ENCODE measurements at regions not wholly inside any gene's neighbourhood (a gene's known extent, or its start where the extent isn't known, plus 50 kb on each side); places are given as distances from the start of the nearest gene placed in this dataset.

GRCh38 chr1:187294421-187295201, 465.9 kb downstream of the PLA2G4A start:
- no peak for DNase-seq (ENCODE audit: low read depth in 2 of 3, low spot score in 1 of 3)

- DNase-seq (ENCODE audit: low read depth in 2 of 3, low spot score in 1 of 3) = no peak
These were observed 471.3 kb downstream of the PLA2G4A start for GRCh38 chr1:187300081-187300480.

GRCh38 chr1:187306710-187307415, 478.1 kb downstream of the PLA2G4A start:
- DNase-seq (ENCODE audit: low read depth in 2 of 3, low spot score in 1 of 3) = no peak

- no peak for DNase-seq (ENCODE audit: low read depth in 2 of 3, low spot score in 1 of 3)
These were observed 481.4 kb downstream of the PLA2G4A start for GRCh38 chr1:187310038-187310631.

- DNase-seq (ENCODE audit: low read depth in 2 of 3, low spot score in 1 of 3) = no peak
These were observed 484.4 kb downstream of the PLA2G4A start for GRCh38 chr1:187313115-187313514.

GRCh38 chr1:187326557-187326956, 497.8 kb downstream of the PLA2G4A start:
- no peak for DNase-seq (ENCODE audit: low read depth in 2 of 3, low spot score in 1 of 3)

- no peak for DNase-seq (ENCODE audit: low read depth in 2 of 3, low spot score in 1 of 3)
These were observed 507.9 kb downstream of the PLA2G4A start for GRCh38 chr1:187336441-187337168.

DNA sequence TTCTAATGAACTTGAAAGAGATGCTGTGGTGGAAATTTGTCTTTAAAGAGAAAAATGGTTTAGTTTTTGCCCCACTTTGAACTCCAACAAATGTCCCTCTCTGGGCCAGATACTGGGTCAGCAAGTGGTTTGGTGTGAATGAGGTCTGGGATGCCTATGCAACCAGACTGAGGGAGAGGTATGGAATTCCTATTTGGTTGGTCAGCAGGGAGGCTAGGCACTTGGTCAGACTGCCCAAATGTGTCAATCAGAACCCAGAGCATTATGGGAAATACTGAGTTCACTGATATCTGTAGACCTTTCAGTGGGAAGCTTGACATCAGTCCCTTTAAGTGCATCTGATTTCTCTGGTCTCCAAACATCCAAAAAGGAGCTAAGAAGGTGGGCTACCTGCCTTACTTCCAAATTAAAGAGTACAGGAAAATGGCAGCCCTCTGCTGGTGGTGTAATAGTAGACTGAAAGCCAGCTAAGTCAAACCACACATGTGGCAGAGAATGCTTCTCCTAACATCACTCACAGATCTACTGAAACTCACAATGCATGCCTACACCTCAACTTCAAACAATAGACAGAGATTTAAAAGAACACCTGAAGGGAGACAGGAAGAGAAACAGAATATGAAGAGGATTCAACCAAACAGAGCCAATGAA, 510.1 kb downstream of the PLA2G4A start:
- no peak for DNase-seq (ENCODE audit: low read depth in 2 of 3, low spot score in 1 of 3)

- DNase-seq (ENCODE audit: low read depth in 2 of 3, low spot score in 1 of 3) = no peak
These were observed 513.7 kb downstream of the PLA2G4A start for GRCh38 chr1:187342495-187342894.

DNA sequence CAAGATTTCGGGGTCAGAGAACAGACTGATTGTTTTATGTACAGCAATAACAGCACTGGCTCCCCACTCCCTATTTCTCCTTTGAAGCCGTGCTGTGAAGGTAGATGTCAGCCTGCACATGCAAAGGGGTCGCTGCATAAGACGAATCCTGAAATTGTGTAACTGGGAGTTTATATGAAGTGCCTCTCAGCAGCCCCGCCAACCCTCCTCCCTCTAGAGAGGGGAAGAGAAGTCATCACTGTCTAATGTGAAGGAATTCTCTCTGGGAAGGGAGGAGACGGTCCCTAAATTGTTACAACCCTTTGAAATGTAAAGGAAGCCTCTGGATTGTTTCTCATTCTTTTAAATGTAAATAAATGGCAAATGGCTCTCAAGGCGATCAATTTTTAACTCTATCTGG, 545.3 kb downstream of the PLA2G4A start:
- no peak for DNase-seq (ENCODE audit: low read depth in 2 of 3, low spot score in 1 of 3)

GRCh38 chr1:187374742-187375141, 546.0 kb downstream of the PLA2G4A start:
- DNase-seq (ENCODE audit: low read depth in 2 of 3, low spot score in 1 of 3) = no peak

GRCh38 chr1:187383366-187383765, 554.6 kb downstream of the PLA2G4A start:
- DNase-seq (ENCODE audit: low read depth in 2 of 3, low spot score in 1 of 3) = no peak

GRCh38 chr1:187384504-187384903, 555.8 kb downstream of the PLA2G4A start:
- no peak for DNase-seq (ENCODE audit: low read depth in 2 of 3, low spot score in 1 of 3)

GRCh38 chr1:187390215-187390818, 561.6 kb downstream of the PLA2G4A start:
- no peak for DNase-seq (ENCODE audit: low read depth in 2 of 3, low spot score in 1 of 3)

DNA sequence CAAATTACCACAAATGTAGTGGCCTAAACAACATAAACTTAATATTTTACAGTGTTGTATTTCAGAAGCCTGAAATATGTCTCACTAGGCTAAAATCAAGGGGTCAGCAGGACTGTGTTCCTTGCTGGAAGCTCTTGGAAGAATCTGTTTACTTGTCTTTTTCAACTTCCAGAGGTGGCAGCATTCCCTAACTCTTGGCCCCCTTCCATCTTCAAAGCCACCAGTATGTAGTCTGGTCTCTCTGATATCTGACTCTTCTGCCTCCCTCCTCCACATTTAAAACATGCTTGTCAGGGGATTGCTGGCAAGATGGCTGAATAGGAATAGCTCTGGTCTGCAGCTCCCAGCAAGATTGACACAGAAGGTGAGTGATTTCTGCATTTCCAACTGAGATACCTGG, 567.5 kb downstream of the PLA2G4A start:
- no peak for DNase-seq (ENCODE audit: low read depth in 2 of 3, low spot score in 1 of 3)

GRCh38 chr1:187396929-187397796, 568.4 kb downstream of the PLA2G4A start:
- no peak for DNase-seq (ENCODE audit: low read depth in 2 of 3, low spot score in 1 of 3)

- DNase-seq (ENCODE audit: low read depth in 2 of 3, low spot score in 1 of 3) = no peak
These were observed 579.7 kb downstream of the PLA2G4A start for GRCh38 chr1:187408212-187409004.

DNA sequence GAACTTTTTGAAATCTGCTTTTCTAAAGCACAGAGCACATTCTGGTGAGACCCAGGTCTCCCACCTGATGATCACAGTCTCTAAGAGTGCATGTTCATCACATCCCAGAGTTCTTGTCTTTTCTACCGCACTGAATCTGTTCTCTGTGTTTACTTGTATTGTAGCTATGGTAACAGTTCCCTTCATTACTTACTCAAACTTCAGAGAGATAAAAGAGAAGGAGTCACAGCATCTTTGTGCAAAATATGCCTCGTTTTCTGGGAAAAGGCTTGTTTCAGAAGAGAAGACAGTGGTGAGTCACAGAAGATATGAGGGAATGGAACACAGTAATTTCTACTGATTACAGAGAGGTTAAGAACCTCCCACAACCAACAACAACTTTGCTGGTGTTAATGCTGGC, 580.6 kb downstream of the PLA2G4A start:
- no peak for DNase-seq (ENCODE audit: low read depth in 2 of 3, low spot score in 1 of 3)

DNA sequence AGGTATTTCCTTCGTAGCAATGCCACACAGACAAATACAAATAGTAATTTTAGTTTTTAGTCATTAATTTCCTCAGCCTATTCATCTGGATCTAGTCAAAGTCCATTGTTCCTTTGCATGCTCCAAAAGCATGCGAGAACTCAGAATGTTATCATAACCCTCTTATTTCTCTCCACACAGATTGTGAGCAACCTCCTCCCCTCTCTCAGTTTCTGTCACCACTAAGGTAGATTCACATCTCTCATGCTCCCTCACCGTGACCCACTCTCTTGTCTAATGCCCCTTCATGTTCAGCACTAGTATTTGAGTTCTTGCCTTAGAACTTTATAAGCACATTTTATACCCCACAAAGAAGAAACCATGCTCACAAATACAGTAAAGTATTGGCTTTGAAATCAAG, 582.4 kb downstream of the PLA2G4A start:
- no peak for DNase-seq (ENCODE audit: low read depth in 2 of 3, low spot score in 1 of 3)

Data from stimulated activated CD4-positive, alpha-beta T cell treated with anti-CD3 and anti-CD28 coated beads, Interleukin-12 subunit alpha, Interleukin-12 subunit beta, amount 100 ng/mL, for 48 hours (primary cell).